Peyer's patch (tissue), 4 donors: ENCODE measurements at regions not wholly inside any gene's neighbourhood (a gene's known extent, or its start where the extent isn't known, plus 50 kb on each side); places are given as distances from the start of the nearest gene placed in this dataset.

Experiments used
- CTCF ChIP-seq, 6 experiments: fragments of 450-650 bp in 4 of 6; fragments of 200-600 bp in 2 of 6; sonication (generic) in 1 of 6; IDR thresholded peaks; one replicate each; pipeline ENCODE4 v1.5.1; 2017 to 2019; ENCODE audit warnings: antibody characterized with exemption in 6 of 6, mild to moderate bottlenecking in 3 of 6, moderate library complexity in 1 of 6
- POLR2A ChIP-seq, 2 donors: fragments of 450-650 bp; IDR thresholded peaks; one replicate each; pipeline ENCODE4 v1.5.1; 2017; ENCODE audit warnings: antibody characterized with exemption in 2 of 2, mild to moderate bottlenecking in 2 of 2, moderate library complexity in 2 of 2

GRCh38 chr16:49951574-49952195, 73.3 kb upstream of the CNEP1R1 start:
- TF ChIP-seq CTCF (IDR thresholded peaks at IDR 0.05) (no peak), POLR2A (IDR thresholded peaks at IDR 0.05) (no peak)
